ENCODE measurements at regions not wholly inside any gene's neighbourhood (a gene's known extent, or its start where the extent isn't known, plus 50 kb on each side); places are given as distances from the start of the nearest gene placed in this dataset.
"Not testable (repeated sequence)": the region's sequence is repeated elsewhere in the genome, so short reads cannot be mapped to it uniquely, and the experiment has no call there.

DNA sequence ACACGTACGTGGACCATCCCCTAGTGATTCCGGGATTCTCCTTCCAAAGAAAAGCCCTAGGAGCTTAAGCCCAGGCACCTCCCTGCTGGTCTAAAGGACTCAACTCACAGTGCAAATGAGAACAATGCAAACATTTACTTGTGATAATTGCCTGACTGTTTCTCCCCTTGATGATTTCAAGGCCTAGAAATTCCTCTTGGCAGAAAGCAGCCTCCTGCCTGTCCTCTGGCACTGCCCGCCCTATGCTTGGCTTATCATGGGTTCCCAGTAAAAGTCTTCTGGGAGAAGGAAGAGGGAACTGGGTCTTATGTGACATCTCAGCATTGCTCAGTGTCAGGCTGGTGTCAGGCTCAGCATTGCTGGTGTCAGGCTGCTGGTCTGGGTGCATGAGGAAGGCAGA lies 351.8 kb downstream of the SHANK2 start:
- no peaks in the 10 kb centered on the region for H3K36me3 ChIP-seq
- peak; percentile 25 to 78 for ATAC-seq
- H3K27me3 ChIP-seq (ENCODE audit: low read depth): no peaks in the 10 kb centered on the region
- intact Hi-C loops (cut with DNase I): no loop called here
- H3K4me3 ChIP-seq: no peak overlapping the region
- TF ChIP-seq, protein P1, sequence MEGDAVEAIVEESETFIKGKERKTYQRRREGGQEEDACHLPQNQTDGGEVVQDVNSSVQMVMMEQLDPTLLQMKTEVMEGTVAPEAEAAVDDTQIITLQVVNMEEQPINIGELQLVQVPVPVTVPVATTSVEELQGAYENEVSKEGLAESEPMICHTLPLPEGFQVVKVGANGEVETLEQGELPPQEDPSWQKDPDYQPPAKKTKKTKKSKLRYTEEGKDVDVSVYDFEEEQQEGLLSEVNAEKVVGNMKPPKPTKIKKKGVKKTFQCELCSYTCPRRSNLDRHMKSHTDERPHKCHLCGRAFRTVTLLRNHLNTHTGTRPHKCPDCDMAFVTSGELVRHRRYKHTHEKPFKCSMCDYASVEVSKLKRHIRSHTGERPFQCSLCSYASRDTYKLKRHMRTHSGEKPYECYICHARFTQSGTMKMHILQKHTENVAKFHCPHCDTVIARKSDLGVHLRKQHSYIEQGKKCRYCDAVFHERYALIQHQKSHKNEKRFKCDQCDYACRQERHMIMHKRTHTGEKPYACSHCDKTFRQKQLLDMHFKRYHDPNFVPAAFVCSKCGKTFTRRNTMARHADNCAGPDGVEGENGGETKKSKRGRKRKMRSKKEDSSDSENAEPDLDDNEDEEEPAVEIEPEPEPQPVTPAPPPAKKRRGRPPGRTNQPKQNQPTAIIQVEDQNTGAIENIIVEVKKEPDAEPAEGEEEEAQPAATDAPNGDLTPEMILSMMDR (IDR thresholded peaks at IDR 0.05): no peak
- no peak overlapping the region for H3K27ac ChIP-seq
- H3K9me3 ChIP-seq: peaks cover 6% of the 10 kb centered on the region
- no peaks in the 10 kb centered on the region for H3K4me1 ChIP-seq
- DNase-seq: peak; percentile 20

- H3K4me3 ChIP-seq: no peak overlapping the region
- ATAC-seq (peak in 1 of 2 donors; percentile 14), DNase-seq (peak; percentile 36)
- TF ChIP-seq, protein P1 (IDR thresholded peaks at IDR 0.05): no peak
- H3K36me3 ChIP-seq: no peaks in the 10 kb centered on the region
- H3K27ac ChIP-seq: no peak overlapping the region
- peaks cover 5% of the 10 kb centered on the region for H3K9me3 ChIP-seq
- no peaks in the 10 kb centered on the region for H3K4me1 ChIP-seq
- H3K27me3 ChIP-seq (ENCODE audit: low read depth): no peaks in the 10 kb centered on the region
- intact Hi-C loops (cut with DNase I): no loop called here
Observed at GRCh38 chr11:70901951-70902521, 350.3 kb downstream of the SHANK2 start.

DNA sequence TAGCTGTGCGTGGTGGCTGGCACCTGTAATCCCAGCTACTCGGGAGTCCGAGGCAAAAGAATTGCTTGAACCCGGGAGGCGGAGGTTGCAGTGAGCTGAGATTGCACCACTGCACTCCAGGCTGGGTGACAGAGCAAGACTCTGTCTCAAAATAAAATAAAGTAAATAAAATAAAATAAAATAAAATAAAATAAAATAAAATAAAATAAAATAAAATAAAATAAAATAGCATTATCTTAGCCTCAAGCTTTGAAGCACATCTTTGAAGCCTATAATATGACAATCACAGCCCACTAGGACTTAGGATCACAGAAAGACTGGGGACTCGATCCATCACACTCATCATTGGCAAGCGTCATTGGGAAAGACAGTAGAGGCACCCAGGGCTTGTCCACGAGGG lies 349.1 kb downstream of the SHANK2 start:
- H3K27me3 ChIP-seq (ENCODE audit: low read depth); H3K27ac ChIP-seq; H3K4me3 ChIP-seq; H3K36me3 ChIP-seq; intact Hi-C loops (cut with DNase I); H3K4me1 ChIP-seq; ATAC-seq; H3K9me3 ChIP-seq: not testable (repeated sequence)
- peak; percentile 2 for DNase-seq

- TF ChIP-seq, protein P1 (IDR thresholded peaks at IDR 0.05): no peak
- no peaks in the 10 kb centered on the region for H3K4me1 ChIP-seq
- ATAC-seq: no peak
- H3K4me3 ChIP-seq: no peak overlapping the region
- no peaks in the 10 kb centered on the region for H3K27me3 ChIP-seq (ENCODE audit: low read depth)
- H3K27ac ChIP-seq: no peak overlapping the region
- H3K36me3 ChIP-seq: no peaks in the 10 kb centered on the region
- intact Hi-C loops (cut with DNase I): no loop called here
- no peaks in the 10 kb centered on the region for H3K9me3 ChIP-seq
- DNase-seq: peak; percentile 33
Observed at GRCh38 chr11:70906101-70906500, 346.3 kb downstream of the SHANK2 start.

DNA sequence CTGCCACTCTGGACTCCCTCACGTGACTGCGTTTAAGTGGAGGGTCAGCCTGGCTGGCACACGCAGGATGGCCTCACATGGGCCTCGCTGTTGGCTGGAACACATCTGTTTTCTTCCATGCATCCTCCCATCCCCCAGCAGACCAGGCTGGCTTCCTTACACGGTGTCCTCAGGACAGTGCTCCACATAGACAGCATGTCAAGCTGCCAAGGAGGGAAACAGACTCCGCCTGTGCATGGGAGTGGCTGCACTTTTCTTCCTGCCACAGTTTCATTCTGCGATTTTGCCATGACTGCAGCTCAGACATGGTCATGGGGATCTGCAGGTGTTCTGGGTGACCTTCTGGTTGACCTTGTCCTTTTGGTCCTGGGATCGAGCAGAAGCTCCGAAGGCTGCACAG lies 344.2 kb downstream of the SHANK2 start:
- Histone ChIP-seq H3K4me3 (no peak overlapping the region), H3K27me3 (ENCODE audit: low read depth) (no peaks in the 10 kb centered on the region), H3K36me3 (no peaks in the 10 kb centered on the region), H3K9me3 (no peaks in the 10 kb centered on the region), H3K4me1 (no peaks in the 10 kb centered on the region), H3K27ac (no peak overlapping the region)
- ATAC-seq (no peak), DNase-seq (no peak)
- intact Hi-C loops (cut with DNase I): no loop called here
- TF ChIP-seq, protein P1 (IDR thresholded peaks at IDR 0.05): no peak

DNA sequence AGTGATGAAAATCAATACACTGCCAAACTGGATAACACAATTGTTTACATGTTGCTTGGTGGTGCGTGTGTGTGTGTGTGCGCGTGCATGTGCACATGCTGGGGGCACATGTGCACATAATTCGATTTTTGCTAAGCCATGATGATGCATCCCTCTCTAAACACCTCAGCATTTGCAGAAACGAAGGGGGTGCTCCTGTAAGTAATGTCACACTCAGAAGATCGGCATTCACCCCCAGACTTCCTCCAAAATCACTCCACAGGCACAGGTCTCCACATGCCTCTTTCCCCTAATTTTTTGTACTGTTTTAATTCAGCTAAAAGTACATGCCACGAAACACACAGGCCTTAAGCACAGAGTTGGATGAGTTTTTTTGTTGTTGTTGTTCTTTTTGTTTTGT lies 341.5 kb downstream of the SHANK2 start:
- no peaks in the 10 kb centered on the region for H3K9me3 ChIP-seq
- H3K4me3 ChIP-seq: no peak overlapping the region
- no peak overlapping the region for H3K27ac ChIP-seq
- intact Hi-C loops (cut with DNase I): no loop called here
- H3K4me1 ChIP-seq: no peaks in the 10 kb centered on the region
- TF ChIP-seq, protein P1 (IDR thresholded peaks at IDR 0.05): no peak
- DNase-seq: no peak
- ATAC-seq: no peak
- H3K36me3 ChIP-seq: no peaks in the 10 kb centered on the region
- H3K27me3 ChIP-seq (ENCODE audit: low read depth): no peaks in the 10 kb centered on the region

Measured in lower lobe of right lung (tissue), 2 donors.